Ovary (tissue), 3 donors: ENCODE measurements at regions not wholly inside any gene's neighbourhood (a gene's known extent, or its start where the extent isn't known, plus 50 kb on each side); places are given as distances from the start of the nearest gene placed in this dataset.

Experiments
- CTCF ChIP-seq, 3 donors: fragments of 450-650 bp in 2 of 3; fragments of 200-600 bp in 1 of 3; IDR thresholded peaks; one replicate each; pipeline versions ENCODE4 v1.5.1 to v1.8.0; 2016 to 2022; ENCODE audit warnings: antibody characterized with exemption in 3 of 3, mild to moderate bottlenecking in 1 of 3
- EP300 ChIP-seq: sonication (generic); formaldehyde crosslinking; IDR thresholded peaks from one replicate; pipeline ENCODE4 v1.6.1; 2017; ENCODE audit warnings: antibody characterized with exemption
- POLR2A ChIP-seq: fragments of 450-650 bp; IDR thresholded peaks from one replicate; pipeline ENCODE4 v1.6.1; 2017; ENCODE audit warnings: antibody characterized with exemption, mild to moderate bottlenecking, moderate library complexity
- donor health status: DM: no; HTN: no; CAD: no.

DNA sequence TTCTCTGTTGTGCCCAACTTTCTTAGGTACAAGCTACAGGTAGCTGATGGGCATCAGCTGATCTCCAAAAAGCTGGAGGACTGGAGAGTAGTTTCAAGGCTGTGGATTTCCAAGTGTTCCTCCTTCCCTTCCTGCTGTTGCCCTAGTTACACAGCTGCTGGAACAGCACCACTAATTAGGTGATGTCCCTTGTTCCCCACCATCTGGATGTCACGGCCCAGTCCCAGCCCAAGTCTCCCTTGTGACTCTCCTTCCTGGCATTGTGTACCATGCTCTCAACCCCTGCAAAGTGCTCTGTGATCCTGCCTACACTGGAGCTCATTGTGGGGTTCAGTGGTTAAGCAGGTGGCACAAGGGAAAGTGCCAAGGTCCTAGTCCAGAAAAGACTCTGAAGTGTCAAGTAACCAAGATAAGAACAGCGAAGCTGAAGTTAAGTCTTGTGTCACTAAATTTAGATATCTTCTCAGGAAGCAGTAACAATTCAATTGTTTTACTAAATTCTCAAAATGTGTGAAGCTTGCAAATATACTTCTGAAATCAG lies 604.5 kb downstream of the ISL1 start:
- TF ChIP-seq POLR2A (no peak), CTCF (IDR thresholded peaks at IDR 0.05) (no peak), EP300 (no peak)
